ENCODE measurements at regions not wholly inside any gene's neighbourhood (a gene's known extent, or its start where the extent isn't known, plus 50 kb on each side); places are given as distances from the start of the nearest gene placed in this dataset.

- H3K9me3 Mint-ChIP-seq, result no peaks in the 10 kb centered on the region
- no peaks in the 10 kb centered on the region for H3K36me3 Mint-ChIP-seq
- H3K4me1 Mint-ChIP-seq, result no peaks in the 10 kb centered on the region
- peaks cover under 1% of the 10 kb centered on the region for H3K27me3 Mint-ChIP-seq
- H3K27ac Mint-ChIP-seq, result no peak overlapping the region
- H3K4me3 Mint-ChIP-seq, result no peak overlapping the region
Measured at GRCh38 chr5:166991601-166992000, 1299.8 kb upstream of the WWC1 start.

DNA sequence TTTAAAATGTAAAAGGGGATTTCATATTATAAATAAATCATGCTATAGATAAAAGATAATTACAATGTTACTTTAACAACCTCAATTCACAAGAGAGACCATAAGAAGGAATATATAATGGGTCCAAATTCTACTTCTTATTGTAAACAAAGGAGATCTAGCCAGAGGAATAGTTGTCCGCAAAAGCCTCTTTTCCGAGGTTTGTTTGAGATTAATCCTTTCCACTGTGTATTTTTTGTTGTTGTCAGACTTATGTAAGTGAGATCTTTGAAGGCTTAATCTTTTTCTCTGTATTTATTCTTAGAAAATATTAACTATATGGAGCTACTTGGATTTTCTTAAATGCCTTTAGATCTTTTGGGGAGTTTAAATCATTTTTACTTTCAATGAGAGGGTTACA lies 1299.3 kb upstream of the WWC1 start:
- Mint-ChIP-seq H3K27me3 (no peaks in the 10 kb centered on the region), H3K27ac (no peak overlapping the region), H3K4me1 (no peaks in the 10 kb centered on the region), H3K9me3 (no peaks in the 10 kb centered on the region), H3K4me3 (no peak overlapping the region), H3K36me3 (no peaks in the 10 kb centered on the region)

- Mint-ChIP-seq H3K36me3 (no peaks in the 10 kb centered on the region), H3K27ac (no peak overlapping the region), H3K4me1 (no peaks in the 10 kb centered on the region), H3K27me3 (no peaks in the 10 kb centered on the region), H3K9me3 (no peaks in the 10 kb centered on the region), H3K4me3 (no peak overlapping the region)
Measured at GRCh38 chr5:166992874-166993722, 1298.3 kb upstream of the WWC1 start.

GRCh38 chr5:166994226-166994625 lies 1297.2 kb upstream of the WWC1 start:
- Mint-ChIP-seq H3K9me3 (peaks cover 3% of the 10 kb centered on the region), H3K4me3 (no peak overlapping the region), H3K4me1 (no peaks in the 10 kb centered on the region), H3K36me3 (no peaks in the 10 kb centered on the region), H3K27me3 (no peaks in the 10 kb centered on the region), H3K27ac (no peak overlapping the region)

DNA sequence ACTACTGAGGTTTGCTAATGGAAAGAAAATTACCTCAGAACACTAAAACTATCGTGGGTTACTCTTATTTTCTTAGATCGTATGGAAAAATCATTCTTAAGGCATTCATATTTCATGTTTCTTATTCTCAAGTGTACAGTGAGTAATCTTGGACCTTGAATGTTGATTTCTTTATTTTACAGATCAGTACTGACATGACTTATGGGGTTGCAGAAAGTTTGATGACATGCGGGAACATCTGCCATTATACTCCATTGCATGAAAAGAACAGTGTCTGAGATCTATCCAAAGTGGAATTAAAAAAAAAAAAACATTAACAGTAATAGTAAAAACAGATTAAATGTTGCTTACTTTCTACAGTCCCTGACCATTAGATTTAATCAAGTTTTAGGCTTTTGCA lies 1290.2 kb upstream of the WWC1 start:
- Mint-ChIP-seq H3K9me3 (peaks cover 16% of the 10 kb centered on the region), H3K4me3 (no peak overlapping the region), H3K27ac (no peak overlapping the region), H3K36me3 (no peaks in the 10 kb centered on the region), H3K4me1 (no peaks in the 10 kb centered on the region), H3K27me3 (no peaks in the 10 kb centered on the region)

DNA sequence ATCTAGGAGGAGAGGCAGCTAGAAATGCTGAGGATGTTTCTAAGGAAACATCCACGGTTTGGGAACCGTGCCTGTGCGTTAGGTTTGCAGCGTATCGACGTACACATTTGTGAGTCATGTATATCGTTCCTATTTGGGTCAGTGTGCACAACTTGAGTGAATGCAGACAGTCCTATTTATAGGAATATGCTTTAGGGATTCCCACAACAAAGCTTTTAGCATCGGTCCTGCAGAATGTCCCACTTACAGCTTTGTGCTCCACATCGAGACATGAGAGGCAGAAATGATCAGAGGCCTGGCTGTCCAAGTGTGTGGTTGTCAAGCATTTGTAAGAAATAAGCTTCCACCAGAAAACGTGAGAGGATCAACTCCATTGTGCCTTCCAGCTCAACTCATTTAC lies 1282.7 kb upstream of the WWC1 start:
- Mint-ChIP-seq H3K4me3 (no peak overlapping the region), H3K4me1 (no peaks in the 10 kb centered on the region), H3K27me3 (no peaks in the 10 kb centered on the region), H3K27ac (no peak overlapping the region), H3K36me3 (no peaks in the 10 kb centered on the region), H3K9me3 (peaks cover 6% of the 10 kb centered on the region)

DNA sequence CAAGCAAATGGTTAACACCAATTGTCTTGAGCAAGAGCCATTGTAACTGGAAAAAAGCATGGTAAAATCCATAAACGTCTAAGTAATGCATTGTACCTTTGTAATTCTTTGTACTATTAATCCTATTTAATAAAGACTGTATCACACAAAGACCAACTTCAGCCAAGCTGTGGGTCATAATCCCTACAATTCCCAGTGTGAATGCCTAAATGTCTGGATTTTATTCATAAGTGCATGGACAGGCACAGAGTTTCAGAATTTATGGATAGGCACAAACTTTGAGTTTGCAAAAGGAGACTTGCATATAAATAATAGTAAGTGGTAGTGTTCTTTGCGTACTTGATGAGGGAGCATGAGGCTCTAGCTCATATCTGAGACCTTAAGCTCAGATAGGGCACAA lies 1280.2 kb upstream of the WWC1 start:
- H3K27me3 Mint-ChIP-seq, result no peaks in the 10 kb centered on the region
- no peaks in the 10 kb centered on the region for H3K4me1 Mint-ChIP-seq
- no peak overlapping the region for H3K4me3 Mint-ChIP-seq
- H3K27ac Mint-ChIP-seq, result no peak overlapping the region
- peaks cover 6% of the 10 kb centered on the region for H3K9me3 Mint-ChIP-seq
- H3K36me3 Mint-ChIP-seq, result no peaks in the 10 kb centered on the region

- H3K4me3 Mint-ChIP-seq, result no peak overlapping the region
- peaks cover 8% of the 10 kb centered on the region for H3K9me3 Mint-ChIP-seq
- no peaks in the 10 kb centered on the region for H3K36me3 Mint-ChIP-seq
- no peaks in the 10 kb centered on the region for H3K27me3 Mint-ChIP-seq
- H3K4me1 Mint-ChIP-seq, result no peaks in the 10 kb centered on the region
- H3K27ac Mint-ChIP-seq, result no peak overlapping the region
Measured at GRCh38 chr5:167012123-167013034, 1279.1 kb upstream of the WWC1 start.

DNA sequence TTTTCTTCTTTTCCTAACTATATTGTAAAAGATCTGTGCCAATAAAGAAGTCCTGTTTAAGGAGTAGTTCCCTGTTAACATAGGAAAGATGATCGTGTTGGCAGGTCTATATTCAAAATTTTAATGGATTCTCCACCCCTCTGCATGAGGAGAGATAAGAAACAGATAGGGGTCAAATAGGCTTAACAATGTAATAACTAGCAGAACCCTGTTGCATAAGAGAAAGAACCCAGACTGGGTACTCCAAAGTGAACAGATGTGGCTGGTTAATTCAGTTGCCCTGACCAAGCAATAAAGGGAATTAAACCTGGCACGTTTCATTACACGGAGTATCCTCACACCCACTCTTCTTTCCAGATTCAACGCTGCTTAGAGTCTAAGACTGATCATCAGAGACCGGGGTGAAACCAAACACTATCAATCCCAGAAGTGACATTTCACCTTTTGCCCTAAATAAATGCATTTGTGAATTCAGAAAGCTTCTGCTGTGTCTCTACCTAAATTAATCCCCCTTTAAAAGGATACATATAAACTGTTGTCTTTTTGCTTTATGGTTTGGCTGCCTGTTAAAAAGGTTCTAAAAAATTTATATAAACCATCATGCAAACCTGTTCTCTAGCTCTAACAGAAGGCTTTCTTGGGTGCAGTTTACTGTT lies 1276.9 kb upstream of the WWC1 start:
- H3K36me3 Mint-ChIP-seq, result no peaks in the 10 kb centered on the region
- H3K4me3 Mint-ChIP-seq, result no peak overlapping the region
- H3K27ac Mint-ChIP-seq, result no peak overlapping the region
- H3K4me1 Mint-ChIP-seq, result no peaks in the 10 kb centered on the region
- H3K27me3 Mint-ChIP-seq, result no peaks in the 10 kb centered on the region
- peaks cover 10% of the 10 kb centered on the region for H3K9me3 Mint-ChIP-seq

GRCh38 chr5:167020418-167020817 lies 1271.0 kb upstream of the WWC1 start:
- Mint-ChIP-seq H3K9me3 (peaks cover 10% of the 10 kb centered on the region), H3K27ac (no peak overlapping the region), H3K36me3 (no peaks in the 10 kb centered on the region), H3K27me3 (no peaks in the 10 kb centered on the region), H3K4me3 (no peak overlapping the region), H3K4me1 (no peaks in the 10 kb centered on the region)

DNA sequence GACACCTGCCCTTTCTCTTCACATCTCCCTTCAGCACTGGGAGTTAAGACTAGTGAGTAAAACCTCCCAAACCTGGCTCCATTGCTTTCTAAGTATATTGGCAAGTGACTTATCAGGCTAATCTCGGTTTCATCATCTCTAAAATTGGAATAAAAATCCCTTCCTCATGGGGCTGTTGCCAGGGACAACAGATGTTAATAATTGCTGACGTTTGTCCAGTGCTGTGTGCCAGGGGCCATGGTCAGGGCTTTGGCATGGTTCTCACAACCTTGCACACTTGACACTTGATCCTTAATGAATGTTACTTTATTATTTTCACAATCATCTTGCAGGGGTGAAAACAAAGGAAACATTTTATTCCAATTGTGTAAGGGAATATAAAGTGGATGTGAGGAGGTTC lies 1262.0 kb upstream of the WWC1 start:
- Mint-ChIP-seq H3K27me3 (no peaks in the 10 kb centered on the region), H3K4me1 (no peaks in the 10 kb centered on the region), H3K27ac (no peak overlapping the region), H3K36me3 (no peaks in the 10 kb centered on the region), H3K4me3 (no peak overlapping the region), H3K9me3 (peaks cover 7% of the 10 kb centered on the region)

GRCh38 chr5:167030500-167031120 lies 1260.8 kb upstream of the WWC1 start:
- Mint-ChIP-seq H3K4me3 (no peak overlapping the region), H3K36me3 (no peaks in the 10 kb centered on the region), H3K9me3 (peaks cover 7% of the 10 kb centered on the region), H3K27ac (no peak overlapping the region), H3K4me1 (no peaks in the 10 kb centered on the region), H3K27me3 (no peaks in the 10 kb centered on the region)

DNA sequence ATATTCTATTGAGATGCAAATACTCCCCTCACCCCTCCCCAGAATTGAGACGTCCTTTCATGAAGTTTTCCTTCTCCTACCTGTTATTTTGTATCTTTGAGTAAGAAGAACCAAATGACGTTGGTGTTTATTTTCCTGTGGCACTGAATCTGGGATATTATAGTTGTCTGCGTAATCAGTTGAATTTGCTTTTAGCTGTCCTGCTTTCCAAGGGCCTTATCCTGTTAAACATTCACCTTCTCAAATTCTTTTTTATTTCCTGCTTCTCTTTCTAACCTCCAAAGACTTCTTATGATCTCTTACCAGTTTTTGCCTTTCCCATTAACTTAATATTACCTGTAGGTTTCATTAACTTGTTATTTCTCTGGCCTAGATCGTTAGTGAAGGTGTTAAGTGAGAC lies 1254.9 kb upstream of the WWC1 start:
- no peaks in the 10 kb centered on the region for H3K36me3 Mint-ChIP-seq
- no peak overlapping the region for H3K4me3 Mint-ChIP-seq

DNA sequence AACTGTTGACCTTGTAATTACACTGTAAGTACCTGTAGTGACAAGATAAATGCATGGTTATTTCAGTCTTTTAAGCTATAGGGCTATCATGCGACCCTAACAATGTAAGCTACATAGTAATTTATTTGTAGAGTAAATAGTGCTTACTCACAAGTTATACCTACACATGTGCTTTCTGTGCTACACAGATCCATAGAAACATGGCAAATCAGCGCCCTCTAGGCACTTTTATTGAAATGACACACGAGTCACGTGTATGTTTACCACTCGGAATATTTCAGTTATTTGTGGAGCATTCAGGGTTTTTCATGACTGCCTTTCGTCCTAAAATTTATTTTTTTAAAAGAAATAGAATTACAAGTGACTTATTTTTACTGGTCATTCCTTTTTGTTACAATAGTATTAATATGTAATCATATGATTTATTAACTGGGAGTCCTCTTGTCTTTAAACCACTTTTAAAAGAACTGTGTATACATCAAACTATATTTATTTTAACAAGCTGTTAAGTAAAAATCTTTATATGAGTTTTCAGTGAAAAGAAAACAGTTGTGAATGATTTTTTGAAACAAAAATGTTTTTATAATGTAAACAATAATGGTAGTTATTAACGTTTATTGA lies 1242.3 kb upstream of the WWC1 start:
- Mint-ChIP-seq H3K27me3 (no peaks in the 10 kb centered on the region), H3K4me3 (no peak overlapping the region), H3K4me1 (no peaks in the 10 kb centered on the region), H3K27ac (no peak overlapping the region), H3K9me3 (no peaks in the 10 kb centered on the region), H3K36me3 (no peaks in the 10 kb centered on the region)

More for the DNA sequence above, 1254.9 kb upstream of the WWC1 start:
- Mint-ChIP-seq H3K9me3 (peaks cover 6% of the 10 kb centered on the region), H3K27ac (no peak overlapping the region), H3K4me1 (no peaks in the 10 kb centered on the region), H3K27me3 (no peaks in the 10 kb centered on the region)
